IPS DF 19.7 (cell line): ENCODE measurements at regions not wholly inside any gene's neighbourhood (a gene's known extent, or its start where the extent isn't known, plus 50 kb on each side); places are given as distances from the start of the nearest gene placed in this dataset.

ENCODE experiments used
- DNase-seq: peaks from one replicate; pipeline ENCODE4 v3.0.0-alpha.2; 2013; ENCODE audit warnings: low read depth, low spot score

GRCh38 chr12:78787576-78787975 lies 77.0 kb upstream of the SYT1 start:
- DNase-seq = no peak

GRCh38 chr12:78790148-78790547 lies 74.4 kb upstream of the SYT1 start:
- DNase-seq = no peak

- DNase-seq = no peak
Observed at GRCh38 chr12:78792052-78792698, 72.4 kb upstream of the SYT1 start.

DNA sequence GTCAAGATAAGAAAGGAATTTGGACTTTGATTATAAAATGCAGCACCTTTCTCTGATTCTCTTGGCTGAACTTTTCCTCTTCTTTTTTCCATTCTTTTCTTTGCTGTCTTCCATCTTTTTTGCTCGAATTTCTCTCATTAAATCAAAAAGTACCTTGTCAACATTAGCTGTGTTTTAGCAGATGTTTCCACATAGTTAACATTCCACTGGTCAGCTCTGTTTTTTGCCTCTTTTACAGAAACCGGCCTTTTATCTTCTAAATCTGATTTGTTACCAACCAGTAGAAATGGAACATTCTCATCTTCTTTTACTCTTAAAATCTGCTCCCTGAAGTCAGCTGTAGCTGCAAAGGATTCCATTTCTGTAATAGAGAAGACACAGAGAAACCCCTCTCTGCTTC lies 71.1 kb upstream of the SYT1 start:
- DNase-seq = no peak

DNA sequence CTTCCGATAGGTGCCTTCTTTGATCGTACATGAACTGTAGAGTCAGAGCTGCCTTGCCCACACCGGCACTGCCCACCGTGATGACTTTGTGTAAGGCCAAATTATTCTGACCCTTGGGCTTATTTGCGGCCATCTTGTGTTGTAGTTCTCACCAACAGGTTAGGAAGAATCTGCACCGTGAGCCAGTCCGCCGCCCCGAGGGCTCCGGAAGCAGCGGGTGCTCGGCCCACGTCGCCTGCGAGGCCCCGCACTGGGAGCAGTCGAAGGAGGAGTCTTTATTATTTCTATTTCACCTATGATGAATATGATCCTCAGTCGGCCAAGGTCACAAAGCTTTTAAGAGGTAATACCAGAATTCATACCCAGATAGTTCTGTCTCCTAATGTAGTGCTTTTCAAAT lies 70.6 kb upstream of the SYT1 start:
- no peak for DNase-seq

- DNase-seq = no peak
Observed at GRCh38 chr12:78795934-78796445, 68.6 kb upstream of the SYT1 start.

- no peak for DNase-seq
Observed at GRCh38 chr12:78797196-78797931, 67.2 kb upstream of the SYT1 start.

DNA sequence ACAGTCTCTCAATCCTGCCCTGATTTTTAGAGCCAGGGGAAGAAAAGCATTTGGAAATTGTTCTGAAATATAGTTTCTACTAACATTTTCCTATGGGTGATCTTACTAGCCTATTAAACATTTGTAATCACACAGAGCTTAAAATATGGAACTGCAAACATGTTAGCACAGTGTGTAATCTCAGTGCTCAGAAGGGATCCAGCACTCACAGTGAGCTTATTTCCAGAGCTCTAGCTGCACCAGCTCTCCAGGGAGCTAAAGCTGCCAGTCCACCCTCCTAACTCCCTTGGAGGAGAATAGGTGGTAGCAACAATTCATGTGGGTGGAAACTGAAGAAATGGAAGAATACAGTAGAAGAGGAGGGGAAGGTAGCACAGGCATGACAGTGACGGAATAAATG lies 64.9 kb upstream of the SYT1 start:
- DNase-seq = no peak

- DNase-seq = no peak
Observed at GRCh38 chr12:78802593-78802992, 62.0 kb upstream of the SYT1 start.

DNA sequence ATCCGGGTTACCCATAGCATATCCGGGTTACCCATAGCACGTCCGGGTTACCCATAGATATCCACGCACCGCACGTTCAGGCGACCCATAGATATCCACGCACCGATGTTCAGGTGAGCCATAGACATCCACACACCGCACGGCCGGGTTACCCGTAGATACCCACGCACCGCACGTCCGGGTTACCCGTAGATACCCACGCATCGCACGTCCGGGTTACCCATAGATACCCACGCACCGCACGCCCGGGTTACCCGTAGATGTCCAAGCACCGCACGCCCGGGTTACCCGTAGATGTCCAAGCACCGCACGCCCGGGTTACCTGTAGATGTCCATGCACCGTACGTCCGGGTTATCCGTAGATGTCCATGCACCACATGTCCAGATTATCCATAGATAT lies 60.3 kb upstream of the SYT1 start:
- DNase-seq = no peak
